Uterus (tissue), 2 donors: ENCODE measurements at regions not wholly inside any gene's neighbourhood (a gene's known extent, or its start where the extent isn't known, plus 50 kb on each side); places are given as distances from the start of the nearest gene placed in this dataset.

Experiments used
- POLR2A ChIP-seq, 2 donors: fragments of 450-650 bp; IDR thresholded peaks; one replicate each; pipeline ENCODE4 v1.6.1; 2016; ENCODE audit warnings: antibody characterized with exemption in 2 of 2, mild to moderate bottlenecking in 1 of 2, moderate library complexity in 1 of 2
- TF ChIP-seq, protein P1 (sequence below), 4 experiments: fragments of 200-600 bp in 2 of 4; fragments of 450-650 bp in 2 of 4; sonication (generic) in 2 of 4; IDR thresholded peaks; one replicate each; pipeline ENCODE4 v1.5.1; 2016 to 2019; ENCODE audit warnings: antibody characterized with exemption in 4 of 4, mild to moderate bottlenecking in 2 of 4, moderate library complexity in 1 of 4

DNA sequence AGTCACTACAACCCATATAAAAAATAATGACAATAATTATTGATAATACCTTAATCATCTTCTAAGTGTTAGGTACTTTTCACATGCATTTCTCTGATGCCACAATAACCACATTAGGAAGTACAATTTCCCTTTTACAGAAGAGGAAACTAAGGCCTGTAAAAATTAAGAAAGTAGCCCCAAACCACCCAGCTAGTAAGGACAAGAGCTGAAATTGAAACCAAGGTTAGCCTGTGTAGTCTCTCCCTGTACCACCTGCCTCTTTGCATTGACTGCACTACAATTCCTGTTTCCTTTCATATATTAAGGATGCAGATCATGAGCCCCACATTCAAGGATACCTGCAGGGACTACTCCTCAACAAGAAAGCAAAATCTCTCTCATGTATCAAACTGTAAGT is 288.8 kb downstream of the GPATCH2 start:
- TF ChIP-seq, protein P1, sequence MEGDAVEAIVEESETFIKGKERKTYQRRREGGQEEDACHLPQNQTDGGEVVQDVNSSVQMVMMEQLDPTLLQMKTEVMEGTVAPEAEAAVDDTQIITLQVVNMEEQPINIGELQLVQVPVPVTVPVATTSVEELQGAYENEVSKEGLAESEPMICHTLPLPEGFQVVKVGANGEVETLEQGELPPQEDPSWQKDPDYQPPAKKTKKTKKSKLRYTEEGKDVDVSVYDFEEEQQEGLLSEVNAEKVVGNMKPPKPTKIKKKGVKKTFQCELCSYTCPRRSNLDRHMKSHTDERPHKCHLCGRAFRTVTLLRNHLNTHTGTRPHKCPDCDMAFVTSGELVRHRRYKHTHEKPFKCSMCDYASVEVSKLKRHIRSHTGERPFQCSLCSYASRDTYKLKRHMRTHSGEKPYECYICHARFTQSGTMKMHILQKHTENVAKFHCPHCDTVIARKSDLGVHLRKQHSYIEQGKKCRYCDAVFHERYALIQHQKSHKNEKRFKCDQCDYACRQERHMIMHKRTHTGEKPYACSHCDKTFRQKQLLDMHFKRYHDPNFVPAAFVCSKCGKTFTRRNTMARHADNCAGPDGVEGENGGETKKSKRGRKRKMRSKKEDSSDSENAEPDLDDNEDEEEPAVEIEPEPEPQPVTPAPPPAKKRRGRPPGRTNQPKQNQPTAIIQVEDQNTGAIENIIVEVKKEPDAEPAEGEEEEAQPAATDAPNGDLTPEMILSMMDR (IDR thresholded peaks at IDR 0.05), result no peak
- TF ChIP-seq POLR2A (IDR thresholded peaks at IDR 0.05), result no peak
